ENCODE measurements at regions not wholly inside any gene's neighbourhood (a gene's known extent, or its start where the extent isn't known, plus 50 kb on each side); places are given as distances from the start of the nearest gene placed in this dataset.

DNA sequence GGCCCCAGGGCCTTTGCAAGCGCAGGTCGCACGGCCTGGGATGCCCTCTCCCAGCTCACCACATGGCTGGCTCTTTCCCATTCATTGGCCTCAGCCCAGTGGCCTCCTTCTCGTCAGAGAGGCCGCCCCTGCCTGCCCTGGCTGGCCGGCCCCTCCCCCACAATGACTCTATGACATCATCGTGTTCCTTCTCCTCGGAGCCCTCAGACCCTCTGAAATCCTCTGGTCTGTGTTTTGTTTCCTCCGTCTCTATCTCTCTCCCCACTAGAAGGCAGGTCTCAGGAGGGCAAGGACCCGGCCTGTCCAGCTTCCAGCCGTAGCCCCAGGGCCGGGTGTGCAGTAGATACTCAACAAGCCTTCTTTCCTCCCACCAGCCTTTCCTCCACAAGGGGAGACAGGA, 164.8 kb upstream of the FOXF1 start:
- BruUV-seq (replicated peaks): no TSS peak
- POLR2A ChIA-PET: no interaction called here
- FAIRE-seq: no peak

More for the DNA sequence above, 164.8 kb upstream of the FOXF1 start:
- peaks cover 40% of the 10 kb centered on the region for H3K4me1 ChIP-seq (ENCODE audit: control insufficient read depth, extremely low read depth, insufficient read depth, low read length)
- CTCF ChIA-PET: no interaction called here
- dilution Hi-C loops (cut with MboI; ENCODE audit: extremely low pct_ligation_motif_present, low sequenced_read_pairs): no loop called here
- intact Hi-C loops (cut with micrococcal nuclease): no loop called here
- H4K20me1 ChIP-seq (replicated peaks; ENCODE audit: control insufficient read depth, extremely low read depth, insufficient read depth, low read length): no peaks in the 10 kb centered on the region
- H3K4me2 ChIP-seq (ENCODE audit: insufficient read depth, low read length): no peak overlapping the region
- no peak overlapping the region for H3K9ac ChIP-seq (replicated peaks; ENCODE audit: extremely low read depth, insufficient read depth, low read length)
- H2AFZ ChIP-seq (ENCODE audit: low read depth, low read length): no peak overlapping the region
- DNase-seq (ENCODE audit: low read depth, low spot score): no peak
- H3K9me1 ChIP-seq (replicated peaks; ENCODE audit: control insufficient read depth, extremely low read depth, insufficient read depth, low read length): no peaks in the 10 kb centered on the region
- no peaks in the 10 kb centered on the region for H3K27me3 ChIP-seq (ENCODE audit: control insufficient read depth in 2 of 2, insufficient read depth in 2 of 2, low read length in 2 of 2)
- no peaks in the 10 kb centered on the region for H3K9me3 ChIP-seq (replicated peaks; ENCODE audit: control insufficient read depth, insufficient read depth, low read length)
- no peak overlapping the region for H3K27ac ChIP-seq (ENCODE audit: insufficient read depth, low read depth, low read length)
- H3K36me3 ChIP-seq (ENCODE audit: control insufficient read depth in 2 of 2, extremely low read depth in 1 of 2, insufficient read depth in 2 of 2, low read length in 2 of 2): no peaks in the 10 kb centered on the region
- no peak for TF ChIP-seq JUN (IDR thresholded peaks at IDR 0.05; ENCODE audit: borderline replicate concordance, insufficient read depth, insufficient read length, low read depth)
- TF ChIP-seq FOS (IDR thresholded peaks at IDR 0.05; ENCODE audit: borderline replicate concordance, insufficient read depth, low read length): no peak
- TF ChIP-seq, protein P1, sequence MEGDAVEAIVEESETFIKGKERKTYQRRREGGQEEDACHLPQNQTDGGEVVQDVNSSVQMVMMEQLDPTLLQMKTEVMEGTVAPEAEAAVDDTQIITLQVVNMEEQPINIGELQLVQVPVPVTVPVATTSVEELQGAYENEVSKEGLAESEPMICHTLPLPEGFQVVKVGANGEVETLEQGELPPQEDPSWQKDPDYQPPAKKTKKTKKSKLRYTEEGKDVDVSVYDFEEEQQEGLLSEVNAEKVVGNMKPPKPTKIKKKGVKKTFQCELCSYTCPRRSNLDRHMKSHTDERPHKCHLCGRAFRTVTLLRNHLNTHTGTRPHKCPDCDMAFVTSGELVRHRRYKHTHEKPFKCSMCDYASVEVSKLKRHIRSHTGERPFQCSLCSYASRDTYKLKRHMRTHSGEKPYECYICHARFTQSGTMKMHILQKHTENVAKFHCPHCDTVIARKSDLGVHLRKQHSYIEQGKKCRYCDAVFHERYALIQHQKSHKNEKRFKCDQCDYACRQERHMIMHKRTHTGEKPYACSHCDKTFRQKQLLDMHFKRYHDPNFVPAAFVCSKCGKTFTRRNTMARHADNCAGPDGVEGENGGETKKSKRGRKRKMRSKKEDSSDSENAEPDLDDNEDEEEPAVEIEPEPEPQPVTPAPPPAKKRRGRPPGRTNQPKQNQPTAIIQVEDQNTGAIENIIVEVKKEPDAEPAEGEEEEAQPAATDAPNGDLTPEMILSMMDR (IDR thresholded peaks at IDR 0.05; ENCODE audit: extremely low read depth in 1 of 2, insufficient read depth in 1 of 2, low read depth in 1 of 2, low read length in 2 of 2): no peak
- TF ChIP-seq POLR2A (IDR thresholded peaks at IDR 0.05; ENCODE audit: low read depth, low read length): no peak
- TF ChIP-seq, protein P2, sequence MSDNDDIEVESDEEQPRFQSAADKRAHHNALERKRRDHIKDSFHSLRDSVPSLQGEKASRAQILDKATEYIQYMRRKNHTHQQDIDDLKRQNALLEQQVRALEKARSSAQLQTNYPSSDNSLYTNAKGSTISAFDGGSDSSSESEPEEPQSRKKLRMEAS (IDR thresholded peaks at IDR 0.05; ENCODE audit: insufficient read depth, insufficient read length): no peak
- TF ChIP-seq GATA2 (IDR thresholded peaks at IDR 0.05; ENCODE audit: insufficient read depth, insufficient read length, low read depth, low read length): no peak
- no peak for TF ChIP-seq POLR2AphosphoS5 (IDR thresholded peaks at IDR 0.05; ENCODE audit: insufficient read depth, low read depth, low read length)
- no peak for TF ChIP-seq MYC (IDR thresholded peaks at IDR 0.05; ENCODE audit: low read depth, low read length)
- no peak for TF ChIP-seq EZH2 (IDR thresholded peaks at IDR 0.05; ENCODE audit: borderline replicate concordance, low read depth, low read length, severe bottlenecking)
- H3K4me3 ChIP-seq (replicated peaks in 1 of 3; ENCODE audit: insufficient read depth in 1 of 3, low read depth in 1 of 3, low read length in 3 of 3): no peak overlapping the region
- no peaks in the 10 kb centered on the region for H3K79me2 ChIP-seq (ENCODE audit: control insufficient read depth, insufficient read depth, low read length)

Measured in endothelial cell of umbilical vein (primary cell).